ENCODE measurements at regions not wholly inside any gene's neighbourhood (a gene's known extent, or its start where the extent isn't known, plus 50 kb on each side); places are given as distances from the start of the nearest gene placed in this dataset.
A peak's percentile ranks its signal among the peaks of the same experiment; 100 is the strongest.

- no peak overlapping the region for H3K4me3 Mint-ChIP-seq (ENCODE audit: unreplicated experiment)
- no peaks in the 10 kb centered on the region for H3K9me3 Mint-ChIP-seq (ENCODE audit: unreplicated experiment)
- TF ChIP-seq CTCF (IDR thresholded peaks at IDR 0.05; ENCODE audit: unreplicated experiment) = peak; percentile 26
- H3K4me1 Mint-ChIP-seq (ENCODE audit: unreplicated experiment) = no peaks in the 10 kb centered on the region
- peak; percentile 19 for DNase-seq (ENCODE audit: low spot score)
- H3K27ac Mint-ChIP-seq (ENCODE audit: unreplicated experiment) = no peak overlapping the region
- no peaks in the 10 kb centered on the region for H3K36me3 Mint-ChIP-seq (ENCODE audit: low read depth, unreplicated experiment)
- H3K27me3 Mint-ChIP-seq (ENCODE audit: unreplicated experiment) = peaks cover 2% of the 10 kb centered on the region
Measured at GRCh38 chr12:92574051-92574783, 128.6 kb upstream of the PLEKHG7 start.

- TF ChIP-seq CTCF (IDR thresholded peaks at IDR 0.05; ENCODE audit: unreplicated experiment) = no peak
- no peak overlapping the region for H3K4me3 Mint-ChIP-seq (ENCODE audit: unreplicated experiment)
- H3K4me1 Mint-ChIP-seq (ENCODE audit: unreplicated experiment) = no peaks in the 10 kb centered on the region
- no peaks in the 10 kb centered on the region for H3K27me3 Mint-ChIP-seq (ENCODE audit: unreplicated experiment)
- no peak for DNase-seq (ENCODE audit: low spot score)
- H3K9me3 Mint-ChIP-seq (ENCODE audit: unreplicated experiment) = no peaks in the 10 kb centered on the region
- H3K27ac Mint-ChIP-seq (ENCODE audit: unreplicated experiment) = no peak overlapping the region
- no peaks in the 10 kb centered on the region for H3K36me3 Mint-ChIP-seq (ENCODE audit: low read depth, unreplicated experiment)
Measured at GRCh38 chr12:92573104-92573503, 129.7 kb upstream of the PLEKHG7 start.

- TF ChIP-seq CTCF (IDR thresholded peaks at IDR 0.05; ENCODE audit: unreplicated experiment) = no peak
- Mint-ChIP-seq H3K36me3 (ENCODE audit: low read depth, unreplicated experiment) (no peaks in the 10 kb centered on the region), H3K4me1 (ENCODE audit: unreplicated experiment) (no peaks in the 10 kb centered on the region), H3K9me3 (ENCODE audit: unreplicated experiment) (no peaks in the 10 kb centered on the region), H3K27me3 (ENCODE audit: unreplicated experiment) (no peaks in the 10 kb centered on the region), H3K4me3 (ENCODE audit: unreplicated experiment) (no peak overlapping the region), H3K27ac (ENCODE audit: unreplicated experiment) (no peak overlapping the region)
- DNase-seq (ENCODE audit: low spot score) = no peak
Measured at GRCh38 chr12:92571844-92572543, 130.8 kb upstream of the PLEKHG7 start.

GRCh38 chr12:92571169-92571568 is 131.6 kb upstream of the PLEKHG7 start:
- H3K36me3 Mint-ChIP-seq (ENCODE audit: low read depth, unreplicated experiment) = no peaks in the 10 kb centered on the region
- H3K4me3 Mint-ChIP-seq (ENCODE audit: unreplicated experiment) = no peak overlapping the region
- no peak for TF ChIP-seq CTCF (IDR thresholded peaks at IDR 0.05; ENCODE audit: unreplicated experiment)
- H3K4me1 Mint-ChIP-seq (ENCODE audit: unreplicated experiment) = no peaks in the 10 kb centered on the region
- H3K27me3 Mint-ChIP-seq (ENCODE audit: unreplicated experiment) = no peaks in the 10 kb centered on the region
- H3K27ac Mint-ChIP-seq (ENCODE audit: unreplicated experiment) = no peak overlapping the region
- H3K9me3 Mint-ChIP-seq (ENCODE audit: unreplicated experiment) = no peaks in the 10 kb centered on the region
- no peak for DNase-seq (ENCODE audit: low spot score)
